SK-N-SH (cell line): ENCODE measurements at regions not wholly inside any gene's neighbourhood (a gene's known extent, or its start where the extent isn't known, plus 50 kb on each side); places are given as distances from the start of the nearest gene placed in this dataset.

Experiments used
- YY1 ChIP-seq: IDR thresholded peaks from 2 replicates; pipeline ENCODE4 v1.4.0; 2012; ENCODE audit warnings: low read depth, mild to moderate bottlenecking
- TF ChIP-seq, protein P1 (sequence below): fragments of 150-350 bp; IDR thresholded peaks from 2 replicates; pipeline ENCODE4 v1.6.1; 2017; ENCODE audit warnings: antibody characterized with exemption, low read length, low read depth, borderline replicate concordance

DNA sequence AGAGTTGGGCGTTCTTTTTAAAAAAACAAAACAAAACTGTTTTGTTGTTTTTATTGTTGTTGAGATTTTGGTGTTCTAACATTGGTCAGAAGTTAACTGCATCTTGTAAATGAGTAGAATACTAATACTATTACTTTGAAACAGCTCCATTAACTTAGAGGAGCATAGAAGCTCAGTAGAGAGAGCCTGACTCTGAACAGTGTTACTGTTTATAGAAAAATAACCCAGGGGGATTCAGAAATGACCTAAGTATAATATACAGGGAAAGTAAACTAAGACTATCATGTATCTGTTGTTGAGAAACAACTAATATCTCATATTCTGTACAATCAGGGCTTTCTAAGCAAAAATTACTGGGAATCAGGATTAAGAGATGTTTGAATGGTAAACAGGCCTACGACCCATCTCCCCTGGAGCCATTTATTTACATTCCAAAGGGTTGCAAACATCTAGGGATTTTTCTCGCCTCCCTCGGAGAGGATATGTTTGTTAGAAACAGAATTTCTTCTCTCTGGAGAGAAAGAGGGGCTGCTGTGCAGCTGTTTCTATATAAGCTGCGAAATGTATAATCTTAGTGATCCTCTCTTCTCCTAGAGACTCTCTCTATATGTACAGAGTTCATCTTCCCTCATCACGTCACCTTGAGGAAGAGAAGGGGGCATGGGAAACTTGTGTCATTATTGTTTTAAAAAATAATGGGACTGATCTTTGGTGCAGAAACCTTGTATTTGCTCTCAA is 827.5 kb upstream of the DPPA4 start:
- TF ChIP-seq, protein P1, sequence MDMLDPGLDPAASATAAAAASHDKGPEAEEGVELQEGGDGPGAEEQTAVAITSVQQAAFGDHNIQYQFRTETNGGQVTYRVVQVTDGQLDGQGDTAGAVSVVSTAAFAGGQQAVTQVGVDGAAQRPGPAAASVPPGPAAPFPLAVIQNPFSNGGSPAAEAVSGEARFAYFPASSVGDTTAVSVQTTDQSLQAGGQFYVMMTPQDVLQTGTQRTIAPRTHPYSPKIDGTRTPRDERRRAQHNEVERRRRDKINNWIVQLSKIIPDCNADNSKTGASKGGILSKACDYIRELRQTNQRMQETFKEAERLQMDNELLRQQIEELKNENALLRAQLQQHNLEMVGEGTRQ: no peak
- TF ChIP-seq YY1: no peak
